ENCODE measurements at regions not wholly inside any gene's neighbourhood (a gene's known extent, or its start where the extent isn't known, plus 50 kb on each side); places are given as distances from the start of the nearest gene placed in this dataset.

DNA sequence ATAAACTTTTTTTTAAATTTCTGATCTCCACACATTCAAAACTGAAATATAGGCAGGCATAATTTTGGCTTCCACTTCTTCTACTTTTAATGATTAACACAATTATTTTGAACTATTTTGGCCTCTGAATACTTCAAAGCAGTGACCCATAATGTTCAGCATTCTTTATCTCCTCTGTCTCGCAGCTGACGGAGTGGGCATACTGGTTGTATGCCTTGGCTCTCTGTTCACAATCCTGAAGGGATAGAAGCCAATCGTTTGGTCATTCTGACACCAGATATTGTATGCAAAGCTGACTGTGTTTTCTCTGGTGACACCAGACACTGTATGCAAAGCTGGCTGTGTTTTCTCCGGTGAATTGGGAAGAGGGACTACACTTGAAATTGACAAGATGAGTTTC lies 833.0 kb downstream of the EFNB2 start:
- TF ChIP-seq, protein P1, sequence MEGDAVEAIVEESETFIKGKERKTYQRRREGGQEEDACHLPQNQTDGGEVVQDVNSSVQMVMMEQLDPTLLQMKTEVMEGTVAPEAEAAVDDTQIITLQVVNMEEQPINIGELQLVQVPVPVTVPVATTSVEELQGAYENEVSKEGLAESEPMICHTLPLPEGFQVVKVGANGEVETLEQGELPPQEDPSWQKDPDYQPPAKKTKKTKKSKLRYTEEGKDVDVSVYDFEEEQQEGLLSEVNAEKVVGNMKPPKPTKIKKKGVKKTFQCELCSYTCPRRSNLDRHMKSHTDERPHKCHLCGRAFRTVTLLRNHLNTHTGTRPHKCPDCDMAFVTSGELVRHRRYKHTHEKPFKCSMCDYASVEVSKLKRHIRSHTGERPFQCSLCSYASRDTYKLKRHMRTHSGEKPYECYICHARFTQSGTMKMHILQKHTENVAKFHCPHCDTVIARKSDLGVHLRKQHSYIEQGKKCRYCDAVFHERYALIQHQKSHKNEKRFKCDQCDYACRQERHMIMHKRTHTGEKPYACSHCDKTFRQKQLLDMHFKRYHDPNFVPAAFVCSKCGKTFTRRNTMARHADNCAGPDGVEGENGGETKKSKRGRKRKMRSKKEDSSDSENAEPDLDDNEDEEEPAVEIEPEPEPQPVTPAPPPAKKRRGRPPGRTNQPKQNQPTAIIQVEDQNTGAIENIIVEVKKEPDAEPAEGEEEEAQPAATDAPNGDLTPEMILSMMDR (conservative IDR thresholded peaks at IDR 0.05; ENCODE audit: low read depth, low read length) = no peak
- TF ChIP-seq RAD21 (IDR thresholded peaks at IDR 0.05; ENCODE audit: low read length) (no peak), CEBPB (IDR thresholded peaks at IDR 0.05; ENCODE audit: low read depth, low read length) (no peak), RCOR1 (IDR thresholded peaks at IDR 0.05; ENCODE audit: insufficient replicate concordance, low read length) (no peak)

All from IMR-90 (cell line).